HepG2 (cell line): ENCODE measurements at regions not wholly inside any gene's neighbourhood (a gene's known extent, or its start where the extent isn't known, plus 50 kb on each side); places are given as distances from the start of the nearest gene placed in this dataset.

Experiments used
- ATAC-seq: fragments of 200-7000 bp; cut with Tn5 transposase; 3 replicates; pipeline ENCODE4 v1.9.1; 2020; ENCODE audit warnings: mild to moderate bottlenecking, moderate library complexity
- BruUV-seq: library from RNA; stranded (reverse); fragments of 400-500 nt; replicated peaks from 2 replicates; lab custom pipeline; 2021; lab: Mats Ljungman, UMichigan
- CTCF ChIA-PET: fragments of 300-600 bp; formaldehyde crosslinking; extraction: SDS; loops from one replicate; lab custom pipeline; 2021; ENCODE audit warnings: low total read pairs, inconsistent platforms, low intra/inter-chr PET ratio; lab: Yijun Ruan, JAX
- POLR2A ChIA-PET: fragments of 350-600 bp; sonication (Branson Sonifier 250); formaldehyde crosslinking; loops from one replicate; lab custom pipeline; 2020; ENCODE audit warnings: antibody characterized with exemption, inconsistent platforms; lab: Yijun Ruan, JAX
- DNase-seq: peaks from one replicate; pipeline ENCODE4 v3.0.0-alpha.2; 2015; ENCODE audit warnings: low spot score
- FAIRE-seq: peaks from 3 replicates; lab custom pipeline; 2011; peaks lifted over from hg19 to GRCh38; lab: Jason Lieb, UNC
- H2AFZ ChIP-seq: one replicate; pipeline ENCODE4 v1.6.1; 2011; ENCODE audit warnings: low read length, inconsistent platforms
- H3K27ac ChIP-seq: fragments of 300-600 bp; 3 replicates; pipeline ENCODE4 v1.8.0; 2011; ENCODE audit warnings: mixed run types, mild to moderate bottlenecking, mixed read lengths, low read length, inconsistent platforms; ENCODE audit not compliant: insufficient read depth; ENCODE audit errors: extremely low read length
- H3K27me3 ChIP-seq, 2 experiments: fragments of 200-600 bp in 1 of 2; 2 replicates in 1 of 2; 3 replicates in 1 of 2; pipeline versions ENCODE4 v1.6.0 to v1.8.0; 2011; ENCODE audit warnings: low read length in 2 of 2, mild to moderate bottlenecking in 2 of 2, moderate library complexity in 2 of 2, inconsistent platforms in 1 of 2; ENCODE audit not compliant: insufficient read depth in 2 of 2, control insufficient read depth in 1 of 2
- H3K36me3 ChIP-seq, 2 experiments: fragments of 200-600 bp in 1 of 2; replicated peaks in 1 of 2; 2 replicates in 1 of 2; 3 replicates in 1 of 2; pipeline versions ENCODE4 v1.5.1 to v1.8.0; 2011; ENCODE audit warnings: low read length in 2 of 2, inconsistent platforms in 1 of 2; ENCODE audit not compliant: insufficient read depth in 2 of 2, control insufficient read depth in 1 of 2
- H3K4me1 ChIP-seq: 2 replicates; pipeline ENCODE4 v1.5.1; 2012; ENCODE audit warnings: low read length, inconsistent platforms; ENCODE audit not compliant: insufficient read depth
- H3K4me2 ChIP-seq: 2 replicates; pipeline ENCODE4 v1.6.0; 2011; ENCODE audit warnings: low read depth, low read length, inconsistent platforms
- H3K4me3 ChIP-seq, 3 experiments: fragments of 200-600 bp in 1 of 3; sonication (generic), shearing (Covaris generic) in 1 of 3; replicated peaks in 1 of 3; 2 replicates each; pipeline ENCODE4 v1.5.1; 2011 to 2016; ENCODE audit warnings: low read length in 3 of 3, inconsistent platforms in 2 of 3, low read depth in 2 of 3, mild to moderate bottlenecking in 2 of 3, control low read depth in 1 of 3, mixed read lengths in 1 of 3; ENCODE audit not compliant: insufficient read depth in 1 of 3
- H3K79me2 ChIP-seq: one replicate; pipeline ENCODE4 v1.6.1; 2011; ENCODE audit warnings: low read length, inconsistent platforms; ENCODE audit not compliant: insufficient read depth
- H3K9ac ChIP-seq: 2 replicates; pipeline ENCODE4 v1.6.0; 2011; ENCODE audit warnings: mild to moderate bottlenecking, low read depth, low read length, inconsistent platforms; ENCODE audit not compliant: insufficient read depth
- H3K9me3 ChIP-seq: 2 replicates; pipeline ENCODE4 v1.5.1; 2012; ENCODE audit warnings: mild to moderate bottlenecking, low read length
- H4K20me1 ChIP-seq: 2 replicates; pipeline ENCODE4 v1.6.0; 2011; ENCODE audit warnings: inconsistent platforms, mild to moderate bottlenecking, low read length, moderate library complexity; ENCODE audit not compliant: insufficient read depth
- ARID3A ChIP-seq: IDR thresholded peaks from 2 replicates; pipeline ENCODE4 v1.6.1; 2012; ENCODE audit warnings: low read depth, low read length, improper control_type of control experiment
- BRCA1 ChIP-seq: sonication (generic); formaldehyde crosslinking; IDR thresholded peaks from 2 replicates; pipeline ENCODE4 v1.4.0; 2020; ENCODE audit warnings: missing genetic modification reagents
- E2F1 ChIP-seq: sonication (generic); formaldehyde crosslinking; IDR thresholded peaks from 2 replicates; pipeline ENCODE4 v1.5.0; 2020; ENCODE audit warnings: missing genetic modification reagents
- KDM4B ChIP-seq: sonication (generic); formaldehyde crosslinking; IDR thresholded peaks from 2 replicates; pipeline ENCODE4 v1.4.0; 2020; ENCODE audit warnings: missing genetic modification reagents
- MLXIP ChIP-seq: sonication (generic); formaldehyde crosslinking; IDR thresholded peaks from 2 replicates; pipeline ENCODE4 v1.9.0; 2021; ENCODE audit warnings: missing genetic modification reagents, borderline replicate concordance
- NFIC ChIP-seq: IDR thresholded peaks from 2 replicates; pipeline ENCODE4 v1.6.1; 2012; ENCODE audit warnings: mild to moderate bottlenecking, low read length, inconsistent platforms
- RBM22 ChIP-seq: fragments of 200-400 bp; formaldehyde crosslinking; optimal IDR thresholded peaks from 2 replicates; pipeline ENCODE3; 2017; ENCODE audit warnings: mild to moderate bottlenecking, low read length, moderate library complexity
- SMAD9 ChIP-seq: sonication (generic); formaldehyde crosslinking; IDR thresholded peaks from 2 replicates; pipeline ENCODE4 v1.5.1; 2020; ENCODE audit warnings: mild to moderate bottlenecking, missing genetic modification reagents
- SP5 ChIP-seq: IDR thresholded peaks from 2 replicates; pipeline ENCODE4 v1.6.1; 2016; ENCODE audit warnings: low read depth, borderline replicate concordance
- SYNCRIP ChIP-seq: fragments of 200-400 bp; formaldehyde crosslinking; IDR thresholded peaks from 2 replicates; pipeline ENCODE4 v1.6.1; 2018; ENCODE audit warnings: mild to moderate bottlenecking, low read depth, low read length; ENCODE audit not compliant: insufficient read depth
- ZMYM4 ChIP-seq: sonication (generic); formaldehyde crosslinking; IDR thresholded peaks from 2 replicates; pipeline ENCODE4 v1.8.1; 2023; ENCODE audit warnings: mild to moderate bottlenecking, missing genetic modification reagents
- ZNF235 ChIP-seq: sonication (generic); formaldehyde crosslinking; IDR thresholded peaks from 2 replicates; pipeline ENCODE4 v1.8.1; 2023; ENCODE audit warnings: mild to moderate bottlenecking, missing genetic modification reagents, borderline replicate concordance
- ZNF562 ChIP-seq: sonication (generic); formaldehyde crosslinking; IDR thresholded peaks from 2 replicates; pipeline ENCODE4 v1.8.0; 2022; ENCODE audit warnings: missing genetic modification reagents, borderline replicate concordance
- ZNF570 ChIP-seq: sonication (generic); formaldehyde crosslinking; IDR thresholded peaks from 2 replicates; pipeline ENCODE4 v1.4.0; 2020; ENCODE audit warnings: mild to moderate bottlenecking, missing genetic modification reagents, borderline replicate concordance
- ZNF724P ChIP-seq: sonication (generic); formaldehyde crosslinking; IDR thresholded peaks from 2 replicates; pipeline ENCODE4 v1.8.0; 2022; ENCODE audit warnings: missing genetic modification reagents, borderline replicate concordance
- WGBS: methylation state at CpG from one replicate; pipeline ENCODE4 v1.1.6; 2017; ENCODE audit warnings: low lambda C conversion rate; 5-methylcytosine and 5-hydroxymethylcytosine counted together
- in situ Hi-C: cut with HindIII; loops from 2 replicates; pipeline ENCODE4 v1.10.0; 2017; ENCODE audit warnings: low pct_unique_long_range_greater_than_20kb; ENCODE audit not compliant: extremely low pct_ligation_motif_present
- intact Hi-C: fragments of 100-400 bp; cut with micrococcal nuclease; formaldehyde crosslinking; loops from one replicate; pipeline ENCODE4 v1.10.0; 2022; ENCODE audit not compliant: unreplicated experiment

DNA sequence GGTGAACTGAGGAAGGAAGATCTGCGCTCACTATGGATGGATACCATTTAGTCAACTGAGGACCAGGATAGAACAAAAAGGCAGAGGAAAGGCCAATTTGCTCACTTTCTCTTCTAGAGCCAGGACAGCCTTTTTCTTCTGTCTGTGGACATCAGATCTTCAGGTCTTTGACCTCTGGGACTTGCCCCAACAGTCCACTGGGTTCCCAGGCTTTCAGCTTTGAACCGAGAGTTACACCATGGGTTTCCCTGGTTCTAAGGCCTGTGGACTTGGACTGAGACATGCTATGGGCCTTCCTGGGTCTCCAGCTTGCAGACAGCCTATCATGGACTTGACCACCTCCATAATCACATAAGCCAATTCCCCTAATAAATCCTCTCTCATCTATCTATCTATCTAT is 232.0 kb downstream of the IPO8 start:
- intact Hi-C loops = no loop called here
- no peak for TF ChIP-seq ARID3A
- TF ChIP-seq ZNF570 (CRISPR knock-in tag) = no peak
- no peak for TF ChIP-seq KDM4B (CRISPR knock-in tag)
- no peak for TF ChIP-seq RBM22
- TF ChIP-seq SMAD9 = no peak
- no peak for TF ChIP-seq NFIC
- TF ChIP-seq E2F1 (CRISPR knock-in tag) = no peak
- TF ChIP-seq ZNF235 (CRISPR knock-in tag) = no peak
- TF ChIP-seq MLXIP (CRISPR knock-in tag) = no peak
- no peak for TF ChIP-seq ZNF724P (CRISPR knock-in tag)
- TF ChIP-seq ZNF562 (CRISPR knock-in tag) = no peak
- no peak for TF ChIP-seq ZMYM4 (CRISPR knock-in tag)
- TF ChIP-seq BRCA1 (CRISPR knock-in tag) = no peak
- TF ChIP-seq SYNCRIP = no peak
- TF ChIP-seq SP5 = no peak
- Histone ChIP-seq H3K27ac (no peak overlapping the region), H3K4me3 (no peak overlapping the region), H2AFZ (no peak overlapping the region), H3K27me3 (no peaks in the 10 kb centered on the region), H3K9me3 (no peaks in the 10 kb centered on the region), H3K4me2 (no peak overlapping the region), H3K4me1 (0 out of 2 replicates have a peak, but pooled peaks cover 5% of the 10 kb centered on the region), H3K36me3 (no peaks in the 10 kb centered on the region), H4K20me1 (no peaks in the 10 kb centered on the region), H3K9ac (no peak overlapping the region), H3K79me2 (no peaks in the 10 kb centered on the region)
- CTCF ChIA-PET = no interaction called here
- 40% methylated on average over 2 of the region's 2 CpGs for WGBS
- FAIRE-seq (no peak), ATAC-seq (no peak), DNase-seq (no peak)
- POLR2A ChIA-PET = no interaction called here
- BruUV-seq = no TSS peak
- in situ Hi-C loops = no loop called here
